ENCODE measurements at regions not wholly inside any gene's neighbourhood (a gene's known extent, or its start where the extent isn't known, plus 50 kb on each side); places are given as distances from the start of the nearest gene placed in this dataset.

DNA sequence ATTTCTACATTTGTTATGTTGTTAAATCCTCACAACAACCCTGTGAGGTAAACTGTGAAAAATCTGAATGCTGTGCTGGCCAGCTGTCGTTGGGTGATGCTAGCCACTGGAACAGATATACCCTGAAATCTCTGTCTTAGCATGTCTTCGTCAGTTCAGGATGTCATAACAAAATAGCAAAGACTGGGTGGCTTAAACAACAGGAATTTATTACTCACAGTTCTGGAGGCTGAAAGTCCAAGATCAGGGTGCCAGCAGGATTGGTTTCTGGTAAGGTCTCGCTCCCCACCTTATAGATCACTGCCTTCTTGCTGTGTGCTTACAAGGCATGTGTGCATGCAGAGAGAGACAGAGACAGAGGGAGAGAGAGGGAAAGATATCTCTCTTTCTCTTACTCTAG, 211.7 kb downstream of the C11orf91 start:
- TF ChIP-seq, protein P1, sequence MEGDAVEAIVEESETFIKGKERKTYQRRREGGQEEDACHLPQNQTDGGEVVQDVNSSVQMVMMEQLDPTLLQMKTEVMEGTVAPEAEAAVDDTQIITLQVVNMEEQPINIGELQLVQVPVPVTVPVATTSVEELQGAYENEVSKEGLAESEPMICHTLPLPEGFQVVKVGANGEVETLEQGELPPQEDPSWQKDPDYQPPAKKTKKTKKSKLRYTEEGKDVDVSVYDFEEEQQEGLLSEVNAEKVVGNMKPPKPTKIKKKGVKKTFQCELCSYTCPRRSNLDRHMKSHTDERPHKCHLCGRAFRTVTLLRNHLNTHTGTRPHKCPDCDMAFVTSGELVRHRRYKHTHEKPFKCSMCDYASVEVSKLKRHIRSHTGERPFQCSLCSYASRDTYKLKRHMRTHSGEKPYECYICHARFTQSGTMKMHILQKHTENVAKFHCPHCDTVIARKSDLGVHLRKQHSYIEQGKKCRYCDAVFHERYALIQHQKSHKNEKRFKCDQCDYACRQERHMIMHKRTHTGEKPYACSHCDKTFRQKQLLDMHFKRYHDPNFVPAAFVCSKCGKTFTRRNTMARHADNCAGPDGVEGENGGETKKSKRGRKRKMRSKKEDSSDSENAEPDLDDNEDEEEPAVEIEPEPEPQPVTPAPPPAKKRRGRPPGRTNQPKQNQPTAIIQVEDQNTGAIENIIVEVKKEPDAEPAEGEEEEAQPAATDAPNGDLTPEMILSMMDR (IDR thresholded peaks at IDR 0.05; ENCODE audit: control extremely low read depth, extremely low read depth, low read depth, missing control alignments) = no peak
- CTCF ChIA-PET = no interaction called here
- POLR2A ChIA-PET = no interaction called here
- no peak for DNase-seq (ENCODE audit: extremely low spot score)

DNA sequence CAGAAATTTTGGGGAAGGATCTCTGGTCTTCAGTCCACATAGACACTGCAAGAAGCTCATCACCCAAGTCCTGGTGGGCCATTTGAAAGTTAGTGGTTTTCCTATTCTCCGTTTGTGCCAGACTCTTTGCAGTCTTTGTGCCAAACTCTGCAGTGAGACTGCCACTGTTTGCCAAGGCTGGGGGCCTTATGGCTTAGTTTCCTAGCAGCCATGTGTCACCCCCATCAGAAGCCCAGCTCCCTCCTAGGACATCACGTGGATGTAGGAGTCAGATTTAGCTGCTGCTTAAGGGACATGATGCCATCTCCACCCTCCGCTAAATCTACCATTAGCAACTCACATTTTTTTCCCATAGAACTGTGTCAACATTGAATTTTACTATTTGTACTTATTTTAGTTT, 220.0 kb downstream of the C11orf91 start:
- ChIA-PET CTCF (interaction anchor here (1.1 to 1.6 kb wide), 2 partner anchors 11 to 13 kb away, joined by 3 to 4 read pairs; no protein-coding TSS in a partner anchor), POLR2A (no interaction called here)
- TF ChIP-seq, protein P1 (IDR thresholded peaks at IDR 0.05; ENCODE audit: control extremely low read depth, extremely low read depth, low read depth, missing control alignments) = no peak
- no peak for DNase-seq (ENCODE audit: extremely low spot score)

DNA sequence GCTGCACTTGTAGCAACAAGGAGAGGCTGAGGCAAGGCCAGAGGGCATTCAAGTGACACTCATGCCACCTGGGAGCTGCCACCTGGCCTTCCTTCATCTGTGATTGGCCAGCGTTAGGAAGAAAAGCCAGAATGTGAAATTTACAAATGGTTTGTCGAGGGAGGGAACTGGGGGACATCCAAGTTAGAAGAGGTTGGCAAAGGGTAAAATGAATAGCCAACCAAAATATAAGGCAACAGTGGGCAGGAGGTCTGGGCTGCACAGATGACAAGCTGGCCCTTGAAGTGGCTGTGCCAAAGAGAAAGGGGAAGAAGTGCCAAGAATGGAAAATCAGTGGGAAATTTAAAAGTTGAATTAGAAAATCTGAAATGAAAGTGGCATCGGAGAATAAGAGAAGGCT, 221.4 kb downstream of the C11orf91 start:
- CTCF ChIA-PET = interaction anchor here (1.1 to 1.6 kb wide), 2 partner anchors 12 to 16 kb away, joined by 3 to 4 read pairs; no protein-coding TSS in a partner anchor
- DNase-seq (ENCODE audit: extremely low spot score) = no peak
- POLR2A ChIA-PET = no interaction called here
- TF ChIP-seq, protein P1 (IDR thresholded peaks at IDR 0.05; ENCODE audit: control extremely low read depth, extremely low read depth, low read depth, missing control alignments) = no peak

DNA sequence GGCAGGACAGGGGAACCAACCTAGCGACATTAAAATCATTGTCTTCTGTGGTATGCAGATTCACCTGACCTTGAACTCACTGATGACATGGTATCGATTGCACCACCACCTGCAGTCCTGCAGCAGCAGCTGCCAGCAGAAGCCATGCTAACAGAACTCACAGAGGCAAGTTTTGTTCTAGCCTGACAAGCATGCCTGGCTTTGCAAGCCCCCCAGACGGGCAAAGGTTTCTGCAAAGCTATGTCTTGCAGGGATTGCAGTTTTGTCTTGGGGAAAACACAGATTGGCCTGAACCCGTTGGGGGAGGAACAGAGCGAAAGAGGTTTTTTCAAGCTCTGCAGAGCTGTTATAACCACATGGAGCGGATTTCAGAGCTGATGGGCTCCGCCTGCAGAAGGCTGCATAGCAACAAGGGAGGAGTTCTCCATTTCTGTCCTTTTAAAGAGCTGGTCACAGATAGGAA, 221.0 kb downstream of the HIPK3 start:
- POLR2A ChIA-PET = no interaction called here
- CTCF ChIA-PET = no interaction called here
- TF ChIP-seq, protein P1 (IDR thresholded peaks at IDR 0.05; ENCODE audit: control extremely low read depth, extremely low read depth, low read depth, missing control alignments) = no peak
- DNase-seq (ENCODE audit: extremely low spot score) = no peak

DNA sequence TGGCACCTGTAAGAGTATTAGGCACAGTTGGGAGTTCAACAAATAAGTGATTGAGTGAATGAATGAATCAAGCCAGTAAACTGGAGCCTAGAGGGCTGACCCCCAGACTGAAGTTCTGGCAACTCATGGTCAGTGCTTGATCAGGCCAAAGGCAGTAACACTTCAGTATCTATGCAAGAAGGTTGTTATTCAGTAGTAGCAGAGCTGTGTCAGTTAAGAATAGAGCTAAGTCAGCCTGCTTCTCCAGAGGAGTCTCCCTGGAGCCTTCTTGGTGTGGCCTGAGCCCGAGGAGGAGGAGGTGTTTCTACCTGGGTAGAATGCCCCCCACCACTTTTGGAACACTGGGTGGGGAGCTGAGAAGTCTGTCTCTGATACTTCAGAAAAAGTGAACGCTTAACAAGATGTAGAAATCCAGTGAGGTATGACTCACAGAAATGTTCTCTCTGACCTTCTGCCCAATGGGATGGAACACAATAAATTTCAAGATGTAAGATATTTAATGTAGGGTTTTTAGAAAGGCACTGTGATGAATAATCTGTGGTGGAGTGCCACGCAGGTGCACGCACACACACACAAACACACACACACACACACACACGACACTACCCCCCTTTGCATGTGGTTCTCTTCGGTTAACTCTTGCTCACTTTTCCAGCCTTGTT, 219.9 kb downstream of the HIPK3 start:
- POLR2A ChIA-PET = no interaction called here
- TF ChIP-seq, protein P1 (IDR thresholded peaks at IDR 0.05; ENCODE audit: control extremely low read depth, extremely low read depth, low read depth, missing control alignments) = no peak
- no peak for DNase-seq (ENCODE audit: extremely low spot score)
- CTCF ChIA-PET = interaction anchor here (0.9 to 1.4 kb wide), 2 partner anchors 33 to 35 kb away, joined by 3 to 4 read pairs; no protein-coding TSS in a partner anchor

DNA sequence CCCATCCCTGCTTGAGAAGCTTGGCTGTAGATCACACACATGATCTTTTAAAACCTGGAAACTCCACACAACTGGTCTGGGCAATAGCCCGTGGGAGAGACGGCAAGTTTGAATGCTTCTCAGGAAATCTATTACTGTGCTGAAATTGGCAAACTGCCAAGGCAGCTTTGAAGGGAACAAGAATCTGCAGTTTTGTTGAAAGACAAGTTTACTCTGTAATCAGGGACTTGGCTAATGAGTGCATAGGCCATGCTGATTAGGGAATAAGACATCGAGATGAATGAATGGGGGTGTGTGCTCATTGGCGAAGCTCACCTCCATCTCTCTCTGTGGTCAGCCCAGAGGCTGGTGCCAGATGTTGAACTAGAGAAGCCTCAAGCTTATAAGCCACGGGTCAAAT, 218.8 kb downstream of the HIPK3 start:
- DNase-seq (ENCODE audit: extremely low spot score) = no peak
- ChIA-PET CTCF (interaction anchor here (0.6 to 1.4 kb wide), 3 partner anchors 32 to 1231 kb away, joined by 3 to 4 read pairs (median 3); no protein-coding TSS in a partner anchor), POLR2A (no interaction called here)
- TF ChIP-seq, protein P1 (IDR thresholded peaks at IDR 0.05; ENCODE audit: control extremely low read depth, extremely low read depth, low read depth, missing control alignments) = no peak

All from GM10248 (cell line).